A549 (cell line): ENCODE measurements at regions not wholly inside any gene's neighbourhood (a gene's known extent, or its start where the extent isn't known, plus 50 kb on each side); places are given as distances from the start of the nearest gene placed in this dataset.

Experiments
- ATAC-seq, 2 experiments: fragments of 200-7000 bp in 1 of 2; fragments of >200 bp in 1 of 2; cut with Nextera tagmentation in 1 of 2; cut with Tn5 transposase in 1 of 2; 3 replicates each; pipeline versions ENCODE4 v1.8.0 to v1.9.1; 2018 to 2020; ENCODE audit warnings: mild to moderate bottlenecking in 1 of 2, moderate library complexity in 1 of 2
- CTCF ChIA-PET: fragments of 300-600 bp; sonication (Branson Sonifier 250); formaldehyde crosslinking; extraction: SDS; loops from one replicate; lab custom pipeline; 2021; ENCODE audit warnings: antibody characterized with exemption, inconsistent platforms; lab: Yijun Ruan, JAX
- POLR2A ChIA-PET: fragments of 350-600 bp; formaldehyde crosslinking; extraction: SDS; loops from one replicate; lab custom pipeline; 2021; ENCODE audit warnings: antibody characterized with exemption, inconsistent platforms; lab: Yijun Ruan, JAX
- DNase-seq, 2 experiments: peaks; one replicate each; pipeline versions ENCODE4 v3.0.0 to v3.0.0-alpha.2; 2011 to 2016; ENCODE audit warnings: low read depth in 1 of 2, low spot score in 1 of 2
- FAIRE-seq: peaks from 2 replicates; lab custom pipeline; 2011; peaks lifted over from hg19 to GRCh38; lab: Jason Lieb, UNC
- H3K27ac ChIP-seq, 2 experiments: fragments of >200 bp; sonication (Bioruptor Twin); formaldehyde crosslinking; 3 replicates each; pipeline ENCODE4 v1.5.1; 2016 to 2017
- H3K4me1 ChIP-seq: fragments of >200 bp; sonication (Bioruptor Twin); formaldehyde crosslinking; 3 replicates; pipeline ENCODE4 v1.6.1; 2016
- H3K4me2 ChIP-seq: fragments of >200 bp; sonication (Bioruptor Twin); formaldehyde crosslinking; 3 replicates; pipeline ENCODE4 v1.6.1; 2016
- H3K4me3 ChIP-seq: fragments of >200 bp; sonication (Bioruptor Twin); formaldehyde crosslinking; 3 replicates; pipeline ENCODE4 v1.5.1; 2016
- H3K9me3 ChIP-seq: fragments of >200 bp; sonication (Bioruptor Twin); formaldehyde crosslinking; 3 replicates; pipeline ENCODE4 v1.6.1; 2016
- BHLHE40 ChIP-seq: IDR thresholded peaks from 2 replicates; pipeline ENCODE4 v1.6.1; 2012; ENCODE audit warnings: low read depth, low read length, inconsistent platforms
- CEBPB ChIP-seq, 2 experiments: fragments of >200 bp in 1 of 2; sonication (Bioruptor Twin) in 1 of 2; formaldehyde crosslinking in 1 of 2; IDR thresholded peaks; 2 replicates each; pipeline ENCODE4 v1.6.1; 2012 to 2016
- FOSB ChIP-seq: fragments of 250-450 bp; sonication (Bioruptor Pico); IDR thresholded peaks from 2 replicates; pipeline ENCODE4 v1.5.0; 2020; ENCODE audit warnings: mild to moderate bottlenecking, moderate library complexity
- FOXS1 ChIP-seq: fragments of 250-450 bp; sonication (Bioruptor Pico); IDR thresholded peaks from 2 replicates; pipeline ENCODE4 v1.5.0; 2020; ENCODE audit warnings: mild to moderate bottlenecking, moderate library complexity
- HDAC2 ChIP-seq: fragments of 200-600 bp; sonication (generic); IDR thresholded peaks from 2 replicates; pipeline ENCODE4 v1.6.1; 2016
- JUNB ChIP-seq: fragments of >200 bp; sonication (Bioruptor Twin); formaldehyde crosslinking; IDR thresholded peaks from 2 replicates; pipeline ENCODE4 v1.6.1; 2016
- MAFK ChIP-seq: fragments of 450-650 bp; IDR thresholded peaks from 2 replicates; pipeline ENCODE4 v1.6.1; 2014; ENCODE audit not compliant: partially characterized antibody
- MAZ ChIP-seq: fragments of 150-350 bp; IDR thresholded peaks from 2 replicates; pipeline ENCODE4 v1.6.1; 2014; ENCODE audit warnings: antibody characterized with exemption, low read depth, low read length, borderline replicate concordance
- MYC ChIP-seq: IDR thresholded peaks from 2 replicates; pipeline ENCODE4 v1.6.1; 2012; ENCODE audit warnings: mild to moderate bottlenecking, inconsistent platforms, low read length, improper control_type of control experiment, borderline replicate concordance
- NPAS2 ChIP-seq: fragments of 250-450 bp; sonication (Bioruptor Pico); IDR thresholded peaks from 2 replicates; pipeline ENCODE4 v1.8.0; 2022; ENCODE audit warnings: mild to moderate bottlenecking, moderate library complexity, borderline replicate concordance
- PBX3 ChIP-seq: IDR thresholded peaks from 2 replicates; pipeline ENCODE4 v1.6.1; 2012
- PHF8 ChIP-seq: fragments of 200-600 bp; sonication (generic); IDR thresholded peaks from 2 replicates; pipeline ENCODE4 v1.6.1; 2016; ENCODE audit warnings: low read depth, mild to moderate bottlenecking, antibody characterized with exemption, moderate library complexity, borderline replicate concordance
- POLR2A ChIP-seq: IDR thresholded peaks from 2 replicates; pipeline ENCODE4 v1.6.1; 2012; ENCODE audit warnings: mild to moderate bottlenecking, low read length
- RCOR1 ChIP-seq: fragments of 150-350 bp; IDR thresholded peaks from 2 replicates; pipeline ENCODE4 v1.6.1; 2014; ENCODE audit warnings: antibody characterized with exemption, low read length, low read depth
- SMC3 ChIP-seq: fragments of >200 bp; sonication (Bioruptor Twin); formaldehyde crosslinking; IDR thresholded peaks from 3 replicates; pipeline ENCODE4 v1.6.1; 2018; ENCODE audit warnings: inconsistent platforms
- SREBF2 ChIP-seq: fragments of 450-650 bp; IDR thresholded peaks from 2 replicates; pipeline ENCODE4 v1.6.1; 2014; ENCODE audit warnings: mild to moderate bottlenecking, moderate library complexity
- TFCP2L1 ChIP-seq: fragments of 250-450 bp; sonication (Bioruptor Pico); IDR thresholded peaks from 2 replicates; pipeline ENCODE4 v1.5.0; 2021; ENCODE audit warnings: mild to moderate bottlenecking
- TP53 ChIP-seq: fragments of 250-450 bp; sonication (Bioruptor Pico); IDR thresholded peaks from 2 replicates; pipeline ENCODE4 v1.5.0; 2021; ENCODE audit warnings: mild to moderate bottlenecking, moderate library complexity
- ZNF302 ChIP-seq: fragments of 250-450 bp; sonication (Bioruptor Pico); IDR thresholded peaks from 2 replicates; pipeline ENCODE4 v1.9.0; 2021; ENCODE audit warnings: inconsistent platforms, mild to moderate bottlenecking, moderate library complexity
- WGBS: methylation state at CpG from one replicate; pipeline ENCODE4 v1.1.6; 2017; ENCODE audit errors: missing lambda C conversion rate; 5-methylcytosine and 5-hydroxymethylcytosine counted together
- TF ChIP-seq, protein P1 (sequence below): fragments of >200 bp; sonication (Bioruptor Twin); formaldehyde crosslinking; IDR thresholded peaks from 3 replicates; pipeline ENCODE4 v1.5.1; 2016
- TF ChIP-seq, protein P2 (sequence below): fragments of 150-350 bp; IDR thresholded peaks from 2 replicates; pipeline ENCODE4 v1.6.1; 2014; ENCODE audit warnings: low read depth, mild to moderate bottlenecking, low read length
- TF ChIP-seq, protein P3 (sequence below): fragments of 250-450 bp; sonication (Bioruptor Pico); IDR thresholded peaks from 2 replicates; pipeline ENCODE4 v1.5.0; 2021; ENCODE audit warnings: mild to moderate bottlenecking, moderate library complexity, borderline replicate concordance

GRCh38 chr1:181295217-181295616, 188.1 kb upstream of the CACNA1E start:
- Histone ChIP-seq H3K27ac (no peak overlapping the region), H3K9me3 (no peaks in the 10 kb centered on the region), H3K4me3 (no peak overlapping the region), H3K4me1 (no peaks in the 10 kb centered on the region), H3K4me2 (no peak overlapping the region)
- WGBS: 2% methylated on average over 3 of the region's 3 CpGs
- TF ChIP-seq TFCP2L1: no peak
- TF ChIP-seq MAFK: peak; percentile 93
- TF ChIP-seq, protein P1, sequence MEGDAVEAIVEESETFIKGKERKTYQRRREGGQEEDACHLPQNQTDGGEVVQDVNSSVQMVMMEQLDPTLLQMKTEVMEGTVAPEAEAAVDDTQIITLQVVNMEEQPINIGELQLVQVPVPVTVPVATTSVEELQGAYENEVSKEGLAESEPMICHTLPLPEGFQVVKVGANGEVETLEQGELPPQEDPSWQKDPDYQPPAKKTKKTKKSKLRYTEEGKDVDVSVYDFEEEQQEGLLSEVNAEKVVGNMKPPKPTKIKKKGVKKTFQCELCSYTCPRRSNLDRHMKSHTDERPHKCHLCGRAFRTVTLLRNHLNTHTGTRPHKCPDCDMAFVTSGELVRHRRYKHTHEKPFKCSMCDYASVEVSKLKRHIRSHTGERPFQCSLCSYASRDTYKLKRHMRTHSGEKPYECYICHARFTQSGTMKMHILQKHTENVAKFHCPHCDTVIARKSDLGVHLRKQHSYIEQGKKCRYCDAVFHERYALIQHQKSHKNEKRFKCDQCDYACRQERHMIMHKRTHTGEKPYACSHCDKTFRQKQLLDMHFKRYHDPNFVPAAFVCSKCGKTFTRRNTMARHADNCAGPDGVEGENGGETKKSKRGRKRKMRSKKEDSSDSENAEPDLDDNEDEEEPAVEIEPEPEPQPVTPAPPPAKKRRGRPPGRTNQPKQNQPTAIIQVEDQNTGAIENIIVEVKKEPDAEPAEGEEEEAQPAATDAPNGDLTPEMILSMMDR: no peak
- TF ChIP-seq ZNF302 (CRISPR knock-in tag): no peak
- ChIA-PET POLR2A (no interaction called here), CTCF (no interaction called here)
- ATAC-seq (no peak), DNase-seq (no peak), FAIRE-seq (no peak)

GRCh38 chr1:181296180-181296579, 187.1 kb upstream of the CACNA1E start:
- ATAC-seq: no peak
- WGBS: 0% methylated on average over 1 of the region's 2 CpGs
- TF ChIP-seq ZNF302 (CRISPR knock-in tag) (no peak), PHF8 (no peak), RCOR1 (no peak), POLR2A (no peak), HDAC2 (no peak), SMC3 (no peak), FOXS1 (CRISPR knock-in tag) (no peak), SREBF2 (no peak), MYC (no peak), PBX3 (no peak), BHLHE40 (no peak)
- TF ChIP-seq, protein P2, sequence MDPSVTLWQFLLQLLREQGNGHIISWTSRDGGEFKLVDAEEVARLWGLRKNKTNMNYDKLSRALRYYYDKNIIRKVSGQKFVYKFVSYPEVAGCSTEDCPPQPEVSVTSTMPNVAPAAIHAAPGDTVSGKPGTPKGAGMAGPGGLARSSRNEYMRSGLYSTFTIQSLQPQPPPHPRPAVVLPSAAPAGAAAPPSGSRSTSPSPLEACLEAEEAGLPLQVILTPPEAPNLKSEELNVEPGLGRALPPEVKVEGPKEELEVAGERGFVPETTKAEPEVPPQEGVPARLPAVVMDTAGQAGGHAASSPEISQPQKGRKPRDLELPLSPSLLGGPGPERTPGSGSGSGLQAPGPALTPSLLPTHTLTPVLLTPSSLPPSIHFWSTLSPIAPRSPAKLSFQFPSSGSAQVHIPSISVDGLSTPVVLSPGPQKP: no peak
- TF ChIP-seq, protein P3, sequence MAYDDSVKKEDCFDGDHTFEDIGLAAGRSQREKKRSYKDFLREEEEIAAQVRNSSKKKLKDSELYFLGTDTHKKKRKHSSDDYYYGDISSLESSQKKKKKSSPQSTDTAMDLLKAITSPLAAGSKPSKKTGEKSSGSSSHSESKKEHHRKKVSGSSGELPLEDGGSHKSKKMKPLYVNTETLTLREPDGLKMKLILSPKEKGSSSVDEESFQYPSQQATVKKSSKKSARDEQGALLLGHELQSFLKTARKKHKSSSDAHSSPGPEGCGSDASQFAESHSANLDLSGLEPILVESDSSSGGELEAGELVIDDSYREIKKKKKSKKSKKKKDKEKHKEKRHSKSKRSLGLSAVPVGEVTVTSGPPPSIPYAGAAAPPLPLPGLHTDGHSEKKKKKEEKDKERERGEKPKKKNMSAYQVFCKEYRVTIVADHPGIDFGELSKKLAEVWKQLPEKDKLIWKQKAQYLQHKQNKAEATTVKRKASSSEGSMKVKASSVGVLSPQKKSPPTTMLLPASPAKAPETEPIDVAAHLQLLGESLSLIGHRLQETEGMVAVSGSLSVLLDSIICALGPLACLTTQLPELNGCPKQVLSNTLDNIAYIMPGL: no peak
- POLR2A ChIA-PET: no interaction called here
- DNase-seq: no peak
- no peak overlapping the region for H3K4me3 ChIP-seq
- CTCF ChIA-PET: interaction anchor here (1.1 kb wide), 1 partner anchor 129 kb away, joined by 6 read pairs; no protein-coding TSS in a partner anchor
- no peaks in the 10 kb centered on the region for H3K9me3 ChIP-seq
- FAIRE-seq: no peak
- H3K27ac ChIP-seq: no peak overlapping the region
- no peak overlapping the region for H3K4me2 ChIP-seq
- H3K4me1 ChIP-seq: no peaks in the 10 kb centered on the region

DNA sequence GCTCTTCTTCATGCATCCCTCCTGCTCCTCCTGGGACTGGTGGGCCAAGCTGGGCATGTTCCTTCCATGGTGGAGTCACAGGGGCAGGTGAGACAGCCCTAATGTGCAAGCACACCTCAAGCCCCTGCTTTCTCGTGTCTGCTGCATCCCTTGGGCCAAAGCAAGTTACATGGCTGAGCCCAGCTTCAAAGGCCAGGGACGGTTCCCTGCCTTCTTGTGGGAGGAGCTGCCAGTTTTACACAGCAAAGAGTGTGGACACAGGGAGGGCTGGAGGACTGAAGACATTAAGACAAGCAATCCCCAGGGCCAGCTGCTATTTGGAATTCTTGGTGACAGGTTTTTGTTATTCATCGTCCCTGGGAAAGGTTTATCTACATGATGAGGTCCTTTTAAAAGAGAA, 175.2 kb upstream of the CACNA1E start:
- TF ChIP-seq JUNB (no peak), MAZ (no peak), FOSB (no peak), TP53 (CRISPR knock-in tag) (no peak), NPAS2 (CRISPR knock-in tag) (no peak), CEBPB (IDR thresholded peaks at IDR 0.05) (no peak)
- TF ChIP-seq, protein P3: no peak
- ChIA-PET POLR2A (no interaction called here), CTCF (interaction anchor here (0.8 kb wide), 1 partner anchor 91 kb away, joined by 3 read pairs; no protein-coding TSS in a partner anchor)
- no peak overlapping the region for H3K27ac ChIP-seq
- WGBS: 7% methylated on average over 3 of the region's 3 CpGs
- H3K4me3 ChIP-seq: no peak overlapping the region
- H3K4me2 ChIP-seq: no peak overlapping the region
- FAIRE-seq: no peak
- DNase-seq: no peak
- peaks cover 14% of the 10 kb centered on the region for H3K4me1 ChIP-seq
- ATAC-seq: no peak
- 0 out of 3 replicates have a peak, but pooled peaks cover 2% of the 10 kb centered on the region for H3K9me3 ChIP-seq
